ENCODE measurements at regions not wholly inside any gene's neighbourhood (a gene's known extent, or its start where the extent isn't known, plus 50 kb on each side); places are given as distances from the start of the nearest gene placed in this dataset.
A peak's percentile ranks its signal among the peaks of the same experiment; 100 is the strongest.
"Not testable (repeated sequence)": the region's sequence is repeated elsewhere in the genome, so short reads cannot be mapped to it uniquely, and the experiment has no call there.

DNA sequence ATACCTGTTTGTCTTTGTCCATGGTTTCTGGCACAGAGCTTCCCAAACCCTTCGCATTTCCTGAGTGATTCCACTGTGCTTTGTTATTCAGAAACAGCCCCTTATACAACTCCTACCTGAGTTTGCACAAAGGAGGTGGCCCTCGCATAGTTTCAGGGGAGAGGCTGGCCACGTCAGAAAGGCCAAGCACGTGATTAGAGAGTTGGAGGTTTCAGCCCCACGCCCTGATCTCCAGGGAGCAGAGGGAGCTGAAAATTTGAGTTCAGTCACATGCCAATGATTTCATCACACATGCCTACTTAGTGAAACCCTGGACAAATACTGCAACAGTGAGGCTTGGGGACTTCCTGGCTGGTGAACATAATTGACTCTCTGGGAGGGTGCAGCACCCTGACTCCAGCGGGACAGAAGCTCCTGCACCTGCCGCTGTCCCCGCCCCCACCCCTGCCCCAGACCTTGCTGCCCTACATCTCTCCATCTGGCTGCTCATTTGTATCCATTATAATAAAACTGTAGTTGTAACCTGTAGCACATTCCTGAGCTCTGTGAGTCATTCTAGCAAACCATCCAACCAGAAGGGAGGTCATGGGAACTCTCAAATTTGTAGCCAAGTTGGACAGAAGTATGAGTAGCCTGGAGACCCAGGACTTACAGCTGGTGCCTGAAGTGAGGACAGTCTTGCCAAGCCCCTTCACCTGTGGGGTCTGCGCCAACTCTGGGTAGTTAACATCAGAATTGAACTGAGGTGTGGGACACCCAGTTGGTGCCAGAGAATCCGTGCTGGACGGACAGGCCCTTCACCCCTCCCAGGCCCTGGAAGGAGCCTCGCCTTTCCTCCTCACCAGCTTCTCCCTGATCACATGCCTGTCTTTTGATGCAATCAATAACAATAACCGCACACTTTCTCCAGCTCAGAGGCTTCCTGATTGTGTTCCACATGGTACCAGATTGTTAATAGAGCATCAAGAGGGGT lies 224.3 kb downstream of the ANAPC1 start:
- DNase-seq = peak in 1 of 2 experiments; percentile 4

- no peak for DNase-seq
These were observed 223.2 kb downstream of the ANAPC1 start for GRCh38 chr2:111660811-111661210.

- no peak for DNase-seq
These were observed 222.6 kb downstream of the ANAPC1 start for GRCh38 chr2:111661286-111661940.

- no peak for DNase-seq
These were observed 221.8 kb downstream of the ANAPC1 start for GRCh38 chr2:111662039-111662770.

GRCh38 chr2:111662771-111663470 lies 221.1 kb downstream of the ANAPC1 start:
- no peak for DNase-seq

- DNase-seq = no peak
These were observed 220.3 kb downstream of the ANAPC1 start for GRCh38 chr2:111663471-111664274.

GRCh38 chr2:111664275-111664850 lies 219.6 kb downstream of the ANAPC1 start:
- no peak for DNase-seq

GRCh38 chr2:111665011-111665410 lies 219.0 kb downstream of the ANAPC1 start:
- no peak for DNase-seq

GRCh38 chr2:111665551-111666116 lies 218.4 kb downstream of the ANAPC1 start:
- DNase-seq = no peak

DNA sequence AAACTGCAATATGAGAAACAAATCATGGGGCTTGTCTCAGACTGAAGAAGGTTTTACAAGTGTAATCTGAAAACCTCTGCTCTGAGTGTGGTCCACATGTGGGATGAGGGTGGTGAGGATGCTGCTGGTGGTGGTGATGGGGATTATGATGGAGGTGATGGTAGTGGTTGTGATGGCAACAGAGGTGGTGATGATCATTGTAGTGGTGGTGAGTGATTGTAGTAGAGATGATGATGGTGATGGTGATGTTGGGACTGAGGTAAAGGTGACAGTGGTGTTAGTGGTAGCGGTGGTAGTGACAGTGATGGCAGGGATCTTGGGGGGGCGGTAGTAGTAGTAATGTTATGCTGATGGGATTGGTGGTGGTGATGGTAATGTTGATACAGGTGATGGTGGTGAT lies 217.8 kb downstream of the ANAPC1 start:
- no peak for DNase-seq

GRCh38 chr2:111667001-111667400 lies 217.0 kb downstream of the ANAPC1 start:
- no peak for DNase-seq

- DNase-seq = peak; percentile 55 to 71
These were observed 216.3 kb downstream of the ANAPC1 start for GRCh38 chr2:111667542-111668273.

DNA sequence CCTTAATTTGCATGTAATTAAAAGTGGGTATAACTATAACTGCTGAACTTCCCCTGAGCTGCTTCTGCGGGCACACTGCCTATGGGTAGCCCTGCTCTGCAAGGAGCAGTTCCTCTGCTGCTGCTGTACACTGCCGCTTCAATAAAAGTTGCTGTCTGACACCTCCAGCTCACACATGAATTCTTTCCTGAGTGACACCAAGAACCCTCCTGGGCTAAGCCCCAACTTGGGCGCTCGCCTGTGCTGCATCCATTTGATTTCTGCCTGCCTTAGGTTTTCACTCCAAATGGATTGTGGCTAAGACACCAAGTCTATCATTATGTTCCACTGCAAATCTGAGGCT lies 215.7 kb downstream of the ANAPC1 start:
- no peak for DNase-seq

- DNase-seq = no peak
These were observed 215.3 kb downstream of the ANAPC1 start for GRCh38 chr2:111668741-111669140.

GRCh38 chr2:111669928-111670695 lies 213.9 kb downstream of the ANAPC1 start:
- no peak for DNase-seq

DNA sequence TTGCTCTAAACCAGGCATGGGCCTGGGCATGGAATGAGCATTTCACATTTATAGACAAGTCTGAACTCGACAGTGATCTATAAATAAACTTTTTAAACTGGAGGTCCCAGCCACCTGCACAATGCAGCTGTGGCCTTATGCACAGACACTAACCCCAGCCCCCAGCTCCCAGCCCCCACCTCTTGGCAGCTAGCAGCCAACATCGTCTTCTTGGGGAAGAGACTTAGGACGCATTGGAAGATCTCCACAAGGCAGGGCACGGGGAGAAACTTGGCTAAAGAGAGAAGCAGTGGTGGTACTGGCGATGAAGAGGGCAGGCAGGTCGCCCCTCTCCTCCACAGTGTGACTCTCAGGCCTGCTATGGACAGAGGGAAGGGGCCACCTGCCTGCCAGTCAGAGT lies 213.2 kb downstream of the ANAPC1 start:
- DNase-seq = no peak

- no peak for DNase-seq
These were observed 212.4 kb downstream of the ANAPC1 start for GRCh38 chr2:111671426-111672150.

GRCh38 chr2:111672641-111673040 lies 211.4 kb downstream of the ANAPC1 start:
- not testable (repeated sequence) for DNase-seq

- DNase-seq = no peak
These were observed 210.5 kb downstream of the ANAPC1 start for GRCh38 chr2:111673526-111673925.
